Progenitor cell of endocrine pancreas (in vitro differentiated cells): ENCODE measurements at regions not wholly inside any gene's neighbourhood (a gene's known extent, or its start where the extent isn't known, plus 50 kb on each side); places are given as distances from the start of the nearest gene placed in this dataset.

Experiments
- DNase-seq: peaks from one replicate; pipeline ENCODE4 v3.0.0; 2021; ENCODE audit warnings: low spot score; ENCODE audit not compliant: unreplicated experiment
- H3K27ac Mint-ChIP-seq: 2 replicates; pipeline ENCODE4 v1.8.0; 2021; ENCODE audit warnings: mild to moderate bottlenecking, moderate library complexity, mixed read lengths
- H3K27me3 Mint-ChIP-seq: 2 replicates; pipeline ENCODE4 v1.8.0; 2021; ENCODE audit warnings: mixed read lengths
- H3K36me3 Mint-ChIP-seq: 2 replicates; pipeline ENCODE4 v1.8.0; 2022; ENCODE audit warnings: mixed read lengths; ENCODE audit not compliant: insufficient read depth
- H3K4me1 Mint-ChIP-seq: 2 replicates; pipeline ENCODE4 v1.8.0; 2021; ENCODE audit warnings: low read depth, mixed read lengths
- H3K4me3 Mint-ChIP-seq: 2 replicates; pipeline ENCODE4 v1.8.0; 2021; ENCODE audit warnings: low read depth, mild to moderate bottlenecking, moderate library complexity, mixed read lengths
- H3K9me3 Mint-ChIP-seq: 2 replicates; pipeline ENCODE4 v1.8.0; 2021; ENCODE audit warnings: low read depth, mixed read lengths
- CTCF ChIP-seq: fragments of 200-600 bp; sonication (generic); IDR thresholded peaks from one replicate; pipeline ENCODE4 v1.5.0; 2021; ENCODE audit warnings: antibody characterized with exemption, mild to moderate bottlenecking; ENCODE audit not compliant: unreplicated experiment

GRCh38 chr5:153223376-153223775 is 267.1 kb upstream of the GRIA1 start:
- Mint-ChIP-seq H3K27ac (no peak overlapping the region), H3K36me3 (no peaks in the 10 kb centered on the region), H3K9me3 (peaks cover 8% of the 10 kb centered on the region), H3K27me3 (no peaks in the 10 kb centered on the region), H3K4me1 (no peaks in the 10 kb centered on the region), H3K4me3 (no peak overlapping the region)
- no peak for TF ChIP-seq CTCF
- no peak for DNase-seq

GRCh38 chr5:153224651-153225050 is 265.8 kb upstream of the GRIA1 start:
- TF ChIP-seq CTCF = no peak

GRCh38 chr5:153233933-153234332 is 256.5 kb upstream of the GRIA1 start:
- no peak for DNase-seq
- Mint-ChIP-seq H3K27me3 (no peaks in the 10 kb centered on the region), H3K9me3 (peaks cover 3% of the 10 kb centered on the region), H3K4me1 (peaks cover 5% of the 10 kb centered on the region), H3K4me3 (no peak overlapping the region), H3K36me3 (no peaks in the 10 kb centered on the region), H3K27ac (no peak overlapping the region)
- TF ChIP-seq CTCF = no peak

More at GRCh38 chr5:153224651-153225050, 265.8 kb upstream of the GRIA1 start:
- no peak for DNase-seq
- Mint-ChIP-seq H3K27ac (no peak overlapping the region), H3K9me3 (peaks cover 2% of the 10 kb centered on the region), H3K27me3 (no peaks in the 10 kb centered on the region), H3K4me1 (no peaks in the 10 kb centered on the region), H3K36me3 (no peaks in the 10 kb centered on the region), H3K4me3 (no peak overlapping the region)

- TF ChIP-seq CTCF = no peak
- Mint-ChIP-seq H3K9me3 (no peaks in the 10 kb centered on the region), H3K27ac (no peak overlapping the region), H3K4me3 (no peak overlapping the region), H3K36me3 (no peaks in the 10 kb centered on the region), H3K4me1 (peaks cover 5% of the 10 kb centered on the region), H3K27me3 (no peaks in the 10 kb centered on the region)
- DNase-seq = no peak
Observed at GRCh38 chr5:153236319-153236718, 254.2 kb upstream of the GRIA1 start.

GRCh38 chr5:153237671-153238332 is 252.7 kb upstream of the GRIA1 start:
- H3K4me3 Mint-ChIP-seq = no peak overlapping the region
- no peaks in the 10 kb centered on the region for H3K27me3 Mint-ChIP-seq
- no peaks in the 10 kb centered on the region for H3K4me1 Mint-ChIP-seq
- TF ChIP-seq CTCF = no peak
- DNase-seq = no peak
- no peak overlapping the region for H3K27ac Mint-ChIP-seq
- H3K36me3 Mint-ChIP-seq = no peaks in the 10 kb centered on the region
- H3K9me3 Mint-ChIP-seq = no peaks in the 10 kb centered on the region
